ENCODE measurements at regions not wholly inside any gene's neighbourhood (a gene's known extent, or its start where the extent isn't known, plus 50 kb on each side); places are given as distances from the start of the nearest gene placed in this dataset. TPM values are rescaled to one million over a fixed set of nuclear protein-coding genes. Genes with fewer than 3 reads are reported as not detected.

DNA sequence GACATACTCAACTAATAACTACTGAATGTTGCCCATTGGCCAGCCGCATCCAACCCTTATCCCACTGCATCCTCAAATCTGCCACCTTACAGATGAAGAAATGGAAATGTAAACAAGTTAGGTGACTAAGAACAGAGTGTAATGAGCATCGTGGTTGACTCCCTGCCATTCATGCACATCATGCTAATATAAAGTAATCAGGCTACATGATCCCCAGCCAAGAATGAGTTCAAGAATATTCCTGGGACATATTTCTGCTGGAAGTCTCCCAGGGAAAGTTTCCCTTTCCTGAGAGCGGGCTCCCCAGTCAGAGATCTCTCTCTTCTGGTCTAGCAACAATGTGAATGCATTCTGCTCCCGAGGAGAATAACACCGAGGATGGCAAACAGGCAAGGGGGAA, 55.9 kb upstream of the SERP2 start:
- intact Hi-C loops (cut with DNase I), result no loop called here
- no peak for DNase-seq (ENCODE audit: low spot score)

- intact Hi-C loops (cut with DNase I), result no loop called here
Measured at GRCh38 chr13:44318161-44318560, 55.5 kb upstream of the SERP2 start.

DNA sequence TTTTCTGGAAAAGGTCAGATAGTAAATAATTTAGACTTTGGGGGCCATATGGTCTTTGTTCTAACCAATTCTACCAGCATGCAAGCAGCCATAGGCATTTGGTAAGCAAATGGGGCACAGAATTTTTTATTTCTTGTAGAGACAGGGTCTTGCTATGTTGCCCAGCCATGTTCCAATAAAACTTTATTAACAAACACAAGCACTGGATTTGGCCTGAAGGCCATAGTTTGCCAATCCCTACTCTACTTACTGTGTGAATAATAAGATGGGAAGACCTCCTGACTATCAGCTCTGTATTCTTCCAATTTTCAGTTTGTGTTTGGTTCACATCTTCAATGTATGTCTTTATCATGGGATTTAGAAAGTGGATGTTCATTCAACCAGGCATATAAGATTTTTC, 53.0 kb upstream of the SERP2 start:
- intact Hi-C loops (cut with DNase I), result no loop called here
- no peak for DNase-seq (ENCODE audit: low spot score)

More at GRCh38 chr13:44318161-44318560, 55.5 kb upstream of the SERP2 start:
- DNase-seq (ENCODE audit: low spot score), result no peak

- DNase-seq (ENCODE audit: low spot score), result no peak
- intact Hi-C loops (cut with DNase I), result no loop called here
Measured at GRCh38 chr13:44321961-44322360, 51.7 kb upstream of the SERP2 start.

DNA sequence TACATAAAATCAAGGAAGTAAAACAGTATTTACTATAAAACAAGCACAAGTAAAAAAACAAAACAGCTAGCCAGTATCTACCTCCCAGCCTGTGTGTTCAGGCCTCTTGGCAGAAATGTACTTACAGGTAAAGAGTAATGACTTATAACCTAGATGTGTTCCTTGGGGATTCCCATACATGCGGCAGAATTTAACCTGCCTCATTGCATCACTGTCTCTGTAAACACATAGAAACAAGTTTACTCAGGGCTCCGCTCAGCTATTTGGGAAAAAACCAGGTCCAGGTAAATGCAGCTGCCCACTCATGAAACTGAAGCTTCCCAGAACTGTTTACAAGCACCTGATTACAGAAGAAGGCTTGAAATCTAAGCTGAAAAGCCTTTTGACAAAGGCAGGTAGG, 50.7 kb upstream of the SERP2 start:
- intact Hi-C loops (cut with DNase I), result no loop called here
- DNase-seq (ENCODE audit: low spot score), result no peak

DNA sequence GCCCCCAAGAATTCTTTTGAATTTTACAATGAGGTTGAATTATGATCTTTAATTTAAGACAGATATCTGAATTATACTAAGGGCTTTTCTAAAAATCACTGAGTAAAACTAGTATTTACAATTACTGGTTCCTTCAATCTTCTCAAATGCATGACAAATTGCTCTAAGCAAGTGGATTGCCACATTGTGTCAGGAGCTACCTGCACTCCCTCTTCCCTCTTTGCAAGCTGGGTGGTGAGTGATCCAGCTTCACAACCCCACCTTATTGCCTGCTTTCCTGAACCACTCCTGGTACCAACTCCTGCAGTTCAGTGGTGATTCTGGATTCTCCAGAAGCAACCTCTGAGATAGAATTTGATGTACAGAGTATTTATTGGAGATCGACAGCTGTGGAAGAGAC, 49.9 kb upstream of the SERP2 start:
- DNase-seq (ENCODE audit: low spot score), result no peak
- intact Hi-C loops (cut with DNase I), result no loop called here

Small RNAs in the stretch of these regions (microRNA-seq; reads per million reads assigned to microRNA genes)
- gene MIR8079, result not detected
